Kidney epithelial cell (primary cell): ENCODE measurements at regions not wholly inside any gene's neighbourhood (a gene's known extent, or its start where the extent isn't known, plus 50 kb on each side); places are given as distances from the start of the nearest gene placed in this dataset.

ENCODE experiments used
- DNase-seq: peaks from one replicate; pipeline ENCODE4 v3.0.0-alpha.2; 2010; ENCODE audit warnings: low read depth
- H3K27me3 ChIP-seq: 2 replicates; pipeline ENCODE4 v1.6.0; 2011; ENCODE audit warnings: low read length; ENCODE audit not compliant: control insufficient read depth, insufficient read depth
- H3K36me3 ChIP-seq: 2 replicates; pipeline ENCODE4 v1.5.1; 2011; ENCODE audit warnings: low read length; ENCODE audit not compliant: control insufficient read depth, insufficient read depth
- H3K4me3 ChIP-seq: 2 replicates; pipeline ENCODE4 v1.5.1; 2011; ENCODE audit warnings: low read depth, mild to moderate bottlenecking, control low read depth, low read length
- TF ChIP-seq, protein P1 (sequence below): IDR thresholded peaks from 2 replicates; pipeline ENCODE4 v1.5.1; 2011; ENCODE audit warnings: mild to moderate bottlenecking, moderate library complexity, low read length, control low read depth, inconsistent platforms; ENCODE audit not compliant: insufficient read depth, poor library complexity, severe bottlenecking

DNA sequence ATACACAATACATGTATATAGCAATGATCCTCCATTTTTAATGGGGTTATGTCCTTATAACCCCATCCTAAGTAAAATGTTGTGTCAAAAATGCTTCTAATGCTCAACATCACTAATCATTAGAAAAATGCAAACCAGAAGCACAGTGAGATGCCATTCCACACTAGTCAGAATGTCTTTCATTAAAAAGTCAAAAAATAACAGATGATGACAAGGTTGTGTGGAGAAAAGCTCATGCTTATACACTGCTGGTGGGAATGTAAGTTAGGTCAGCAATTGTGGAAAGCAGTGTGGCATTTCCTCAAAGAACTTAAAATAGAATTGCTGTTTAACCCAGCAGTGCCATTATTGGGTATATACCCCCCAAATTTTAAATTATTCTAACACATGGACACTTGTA lies 654.9 kb upstream of the CNTNAP5 start:
- no peaks in the 10 kb centered on the region for H3K36me3 ChIP-seq
- H3K4me3 ChIP-seq, result no peak overlapping the region
- no peaks in the 10 kb centered on the region for H3K27me3 ChIP-seq
- no peak for DNase-seq
- TF ChIP-seq, protein P1, sequence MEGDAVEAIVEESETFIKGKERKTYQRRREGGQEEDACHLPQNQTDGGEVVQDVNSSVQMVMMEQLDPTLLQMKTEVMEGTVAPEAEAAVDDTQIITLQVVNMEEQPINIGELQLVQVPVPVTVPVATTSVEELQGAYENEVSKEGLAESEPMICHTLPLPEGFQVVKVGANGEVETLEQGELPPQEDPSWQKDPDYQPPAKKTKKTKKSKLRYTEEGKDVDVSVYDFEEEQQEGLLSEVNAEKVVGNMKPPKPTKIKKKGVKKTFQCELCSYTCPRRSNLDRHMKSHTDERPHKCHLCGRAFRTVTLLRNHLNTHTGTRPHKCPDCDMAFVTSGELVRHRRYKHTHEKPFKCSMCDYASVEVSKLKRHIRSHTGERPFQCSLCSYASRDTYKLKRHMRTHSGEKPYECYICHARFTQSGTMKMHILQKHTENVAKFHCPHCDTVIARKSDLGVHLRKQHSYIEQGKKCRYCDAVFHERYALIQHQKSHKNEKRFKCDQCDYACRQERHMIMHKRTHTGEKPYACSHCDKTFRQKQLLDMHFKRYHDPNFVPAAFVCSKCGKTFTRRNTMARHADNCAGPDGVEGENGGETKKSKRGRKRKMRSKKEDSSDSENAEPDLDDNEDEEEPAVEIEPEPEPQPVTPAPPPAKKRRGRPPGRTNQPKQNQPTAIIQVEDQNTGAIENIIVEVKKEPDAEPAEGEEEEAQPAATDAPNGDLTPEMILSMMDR, result no peak

DNA sequence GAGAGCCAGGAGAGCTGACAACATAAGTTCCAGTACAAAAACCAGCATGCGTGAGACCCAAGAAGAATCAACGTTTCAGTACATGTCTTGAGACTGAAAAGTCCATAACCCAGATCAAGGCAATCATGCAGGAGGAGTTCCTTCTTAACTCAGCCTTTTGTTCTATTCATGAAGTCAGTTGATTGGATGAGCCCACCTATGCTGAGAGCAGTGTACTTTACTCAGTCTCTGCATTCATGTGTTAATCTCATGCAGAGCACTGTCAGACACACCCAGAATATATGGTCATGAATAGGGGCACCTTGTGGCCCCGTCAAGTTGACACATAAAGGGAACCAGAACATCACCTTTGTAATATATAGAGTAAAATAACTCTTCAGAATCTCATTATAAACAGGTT lies 653.6 kb upstream of the CNTNAP5 start:
- Histone ChIP-seq H3K4me3 (no peak overlapping the region), H3K27me3 (no peaks in the 10 kb centered on the region), H3K36me3 (no peaks in the 10 kb centered on the region)
- DNase-seq, result no peak
- TF ChIP-seq, protein P1, result no peak

DNA sequence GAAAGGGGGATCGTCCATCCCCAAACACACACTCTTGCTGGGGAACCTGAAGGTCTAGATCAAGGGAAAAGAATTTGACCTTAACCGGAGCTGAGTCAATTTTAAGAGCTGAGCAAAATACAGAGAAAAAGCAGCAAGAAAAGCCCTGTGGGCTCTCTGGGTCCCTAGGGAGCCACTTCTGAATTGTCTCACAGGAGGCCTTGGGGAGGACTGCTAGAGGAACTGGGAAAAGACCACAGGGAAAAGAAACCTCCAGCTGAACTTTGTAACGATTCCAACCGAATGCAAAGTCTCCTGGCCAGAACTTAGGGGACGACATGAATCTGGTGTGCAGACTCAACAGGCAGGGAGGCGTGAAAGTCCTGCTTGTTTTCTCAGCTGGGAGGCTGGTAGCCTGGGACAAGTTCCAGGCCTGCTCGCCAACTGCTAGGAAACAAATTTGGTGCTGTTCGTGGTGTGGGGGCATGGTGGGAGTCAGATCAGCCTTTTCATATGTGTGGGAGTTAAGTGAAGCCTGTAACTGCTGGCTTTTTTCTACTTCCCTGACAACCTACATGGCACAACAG lies 644.6 kb upstream of the CNTNAP5 start:
- no peak overlapping the region for H3K4me3 ChIP-seq
- H3K27me3 ChIP-seq, result no peaks in the 10 kb centered on the region
- peak; percentile 2 for DNase-seq
- TF ChIP-seq, protein P1, result no peak
- H3K36me3 ChIP-seq, result no peaks in the 10 kb centered on the region

DNA sequence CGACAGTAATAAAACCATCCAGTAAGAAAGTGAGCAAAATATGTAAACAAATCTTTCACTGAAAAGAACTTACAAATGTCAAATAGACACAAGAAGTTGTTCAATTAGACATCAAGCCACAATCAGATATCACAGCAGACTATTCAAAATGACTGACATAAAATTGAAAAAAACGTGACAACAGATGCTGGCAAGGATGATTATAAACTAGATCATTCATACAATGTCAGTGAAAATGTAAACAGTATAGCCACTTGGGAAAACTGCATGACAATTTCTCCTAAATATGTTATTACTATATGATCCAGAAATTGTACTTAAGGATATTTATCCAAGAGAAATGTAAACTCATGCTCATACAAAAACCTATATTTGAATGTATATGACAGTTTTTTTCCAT lies 609.4 kb upstream of the CNTNAP5 start:
- Histone ChIP-seq H3K4me3 (no peak overlapping the region), H3K27me3 (no peaks in the 10 kb centered on the region), H3K36me3 (no peaks in the 10 kb centered on the region)
- DNase-seq, result no peak
- TF ChIP-seq, protein P1, result no peak

DNA sequence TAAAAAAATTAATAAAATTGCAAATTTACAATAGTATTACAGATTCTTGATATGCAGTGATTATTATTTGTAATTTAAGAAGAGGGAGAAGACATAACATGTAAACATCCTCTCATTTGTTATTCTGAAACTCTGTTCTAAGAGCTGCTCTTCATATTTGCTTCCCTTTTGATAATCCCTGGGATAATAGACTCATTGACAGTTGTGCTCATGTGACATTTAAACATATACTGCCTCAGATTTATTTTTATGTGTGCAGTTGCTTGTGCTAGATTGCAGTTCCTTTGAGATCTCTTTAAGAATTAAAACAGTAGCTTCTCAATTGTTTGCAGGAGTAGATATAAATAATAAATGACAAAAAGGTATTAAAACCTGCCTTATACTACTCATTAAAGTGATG lies 605.1 kb upstream of the CNTNAP5 start:
- H3K36me3 ChIP-seq, result no peaks in the 10 kb centered on the region
- no peak for DNase-seq
- H3K4me3 ChIP-seq, result no peak overlapping the region
- no peaks in the 10 kb centered on the region for H3K27me3 ChIP-seq
- TF ChIP-seq, protein P1, result no peak
